ENCODE measurements at regions not wholly inside any gene's neighbourhood (a gene's known extent, or its start where the extent isn't known, plus 50 kb on each side); places are given as distances from the start of the nearest gene placed in this dataset.
A peak's percentile ranks its signal among the peaks of the same experiment; 100 is the strongest.

DNA sequence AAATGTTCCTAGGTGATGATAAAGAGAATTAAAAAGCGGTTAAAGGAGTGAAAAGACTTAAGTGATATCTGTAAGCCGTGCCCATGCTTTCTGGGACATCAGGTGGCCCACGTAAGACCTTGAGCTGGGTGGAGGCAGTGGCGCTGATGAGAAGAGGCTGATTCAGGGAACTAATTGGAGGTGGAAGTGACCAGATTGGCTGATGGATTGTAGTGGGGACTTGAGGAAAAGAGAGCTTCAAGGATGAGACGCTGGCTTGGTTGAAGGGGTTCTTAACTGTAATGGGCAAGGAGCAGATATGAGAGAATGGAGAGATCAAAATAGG, 69.1 kb upstream of the EP300 start:
- Histone ChIP-seq H3K27ac (replicated peaks in 1 of 4) (peak overlapping the region; percentile 97 to 99 (median 98)), H3K27me3 (no peaks in the 10 kb centered on the region), H3K4me1 (peaks cover 10 to 21% (median 20%) of the 10 kb centered on the region in 4 donors), H3K4me3 (no peak overlapping the region), H3K9me3 (no peaks in the 10 kb centered on the region), H3K36me3 (no peaks in the 10 kb centered on the region)
- intact Hi-C loops (cut with DNase I): loop anchor here (2.0 kb wide), 1 partner anchor 72 kb away; the partner anchor contains the start of gene RBX1
- TF ChIP-seq EP300 (IDR thresholded peaks at IDR 0.05) (no peak), POLR2A (IDR thresholded peaks at IDR 0.05; ENCODE audit: low read depth) (no peak), POLR2AphosphoS5 (IDR thresholded peaks at IDR 0.05) (no peak)
- TF ChIP-seq, protein P1, sequence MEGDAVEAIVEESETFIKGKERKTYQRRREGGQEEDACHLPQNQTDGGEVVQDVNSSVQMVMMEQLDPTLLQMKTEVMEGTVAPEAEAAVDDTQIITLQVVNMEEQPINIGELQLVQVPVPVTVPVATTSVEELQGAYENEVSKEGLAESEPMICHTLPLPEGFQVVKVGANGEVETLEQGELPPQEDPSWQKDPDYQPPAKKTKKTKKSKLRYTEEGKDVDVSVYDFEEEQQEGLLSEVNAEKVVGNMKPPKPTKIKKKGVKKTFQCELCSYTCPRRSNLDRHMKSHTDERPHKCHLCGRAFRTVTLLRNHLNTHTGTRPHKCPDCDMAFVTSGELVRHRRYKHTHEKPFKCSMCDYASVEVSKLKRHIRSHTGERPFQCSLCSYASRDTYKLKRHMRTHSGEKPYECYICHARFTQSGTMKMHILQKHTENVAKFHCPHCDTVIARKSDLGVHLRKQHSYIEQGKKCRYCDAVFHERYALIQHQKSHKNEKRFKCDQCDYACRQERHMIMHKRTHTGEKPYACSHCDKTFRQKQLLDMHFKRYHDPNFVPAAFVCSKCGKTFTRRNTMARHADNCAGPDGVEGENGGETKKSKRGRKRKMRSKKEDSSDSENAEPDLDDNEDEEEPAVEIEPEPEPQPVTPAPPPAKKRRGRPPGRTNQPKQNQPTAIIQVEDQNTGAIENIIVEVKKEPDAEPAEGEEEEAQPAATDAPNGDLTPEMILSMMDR (IDR thresholded peaks at IDR 0.05): no peak
- DNase-seq (ENCODE audit: extremely low spot score): no peak
- WGBS: 93% methylated on average over 5 of the region's 5 CpGs

DNA sequence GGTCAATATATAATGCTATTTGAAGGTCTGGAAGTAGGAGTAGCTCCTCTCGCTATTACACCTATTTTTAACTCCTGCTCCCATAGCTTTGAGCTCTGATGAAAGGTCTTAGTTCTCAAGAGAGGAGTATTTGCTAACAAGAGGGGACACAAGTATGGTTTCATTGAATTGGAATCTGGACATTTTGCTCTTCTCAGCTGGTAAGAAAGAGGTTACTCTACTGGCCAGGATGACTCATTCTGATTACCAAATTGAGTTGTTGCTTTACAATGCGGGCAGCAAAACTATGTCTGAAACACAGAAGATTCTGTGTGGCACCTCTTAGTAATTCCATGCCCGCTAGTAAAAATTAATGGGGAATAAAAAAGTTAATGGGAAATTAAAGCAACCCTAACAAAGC, 63.6 kb upstream of the EP300 start:
- H3K27ac ChIP-seq (replicated peaks in 1 of 4): peak overlapping the region; percentile 14 to 51 (median 22)

DNA sequence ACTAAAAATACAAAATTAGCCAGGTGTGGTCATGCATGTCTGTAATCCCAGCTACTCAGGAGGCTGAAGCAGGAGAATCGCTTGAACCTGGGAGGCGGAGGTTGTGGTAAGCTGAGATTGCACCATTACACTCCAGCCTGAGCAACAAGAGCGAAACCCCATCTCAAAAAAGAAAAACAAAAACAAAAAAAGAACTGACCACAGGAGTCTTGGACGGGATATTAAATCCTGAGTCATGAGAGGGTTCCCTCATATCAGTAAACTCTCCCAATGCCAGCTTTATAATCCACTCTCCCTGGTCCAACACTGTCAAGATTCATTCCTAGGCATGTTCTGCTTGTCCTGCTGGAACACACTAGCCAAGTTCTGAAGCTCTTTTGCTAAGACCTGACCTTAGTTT, 61.5 kb upstream of the EP300 start:
- TF ChIP-seq, protein P1 (IDR thresholded peaks at IDR 0.05): no peak
- TF ChIP-seq POLR2AphosphoS5 (IDR thresholded peaks at IDR 0.05) (no peak), EP300 (IDR thresholded peaks at IDR 0.05) (no peak), POLR2A (IDR thresholded peaks at IDR 0.05; ENCODE audit: low read depth) (no peak)
- no peaks in the 10 kb centered on the region for H3K9me3 ChIP-seq
- no peak for DNase-seq (ENCODE audit: extremely low spot score)
- no peaks in the 10 kb centered on the region for H3K27me3 ChIP-seq
- no peak overlapping the region for H3K4me3 ChIP-seq
- 91% methylated on average over 4 of the region's 4 CpGs for WGBS
- H3K36me3 ChIP-seq: no peaks in the 10 kb centered on the region
- intact Hi-C loops (cut with DNase I): no loop called here
- H3K4me1 ChIP-seq: no peaks in the 10 kb centered on the region
- no peak overlapping the region for H3K27ac ChIP-seq (replicated peaks in 1 of 4)

More for the DNA sequence above, 63.6 kb upstream of the EP300 start:
- 74% methylated on average over 3 of the region's 3 CpGs for WGBS
- intact Hi-C loops (cut with DNase I): no loop called here
- TF ChIP-seq POLR2AphosphoS5 (IDR thresholded peaks at IDR 0.05): no peak
- TF ChIP-seq POLR2A (IDR thresholded peaks at IDR 0.05; ENCODE audit: low read depth): no peak
- no peak for TF ChIP-seq EP300 (IDR thresholded peaks at IDR 0.05)
- TF ChIP-seq, protein P1 (IDR thresholded peaks at IDR 0.05): no peak
- DNase-seq (ENCODE audit: extremely low spot score): no peak
- no peaks in the 10 kb centered on the region for H3K36me3 ChIP-seq
- H3K9me3 ChIP-seq: no peaks in the 10 kb centered on the region
- no peaks in the 10 kb centered on the region for H3K27me3 ChIP-seq
- H3K4me1 ChIP-seq: no peaks in the 10 kb centered on the region
- H3K4me3 ChIP-seq: no peak overlapping the region

DNA sequence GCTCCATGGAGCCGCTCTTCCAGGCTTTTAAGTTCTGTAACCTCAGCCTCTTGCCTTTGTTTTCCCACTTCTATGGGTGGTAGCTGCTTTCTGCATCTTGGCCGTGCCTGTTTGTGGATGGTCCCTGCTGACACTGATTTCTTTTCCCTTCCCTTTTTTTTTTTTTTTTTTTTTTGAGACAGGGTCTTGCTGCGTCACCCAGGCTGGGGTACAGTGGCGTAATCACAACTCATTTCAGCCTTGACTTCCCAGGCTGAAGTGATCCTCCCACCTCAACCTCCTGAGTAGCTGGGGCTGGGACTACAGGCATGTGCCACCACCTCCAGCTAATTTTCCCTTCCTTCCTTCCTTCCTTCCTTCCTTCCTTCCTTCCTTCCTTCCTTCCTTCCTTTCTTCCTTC, 57.7 kb upstream of the EP300 start:
- H3K4me1 ChIP-seq: no peaks in the 10 kb centered on the region
- intact Hi-C loops (cut with DNase I): no loop called here
- no peaks in the 10 kb centered on the region for H3K36me3 ChIP-seq
- no peaks in the 10 kb centered on the region for H3K27me3 ChIP-seq
- DNase-seq (ENCODE audit: extremely low spot score): no peak
- TF ChIP-seq, protein P1 (IDR thresholded peaks at IDR 0.05): no peak
- TF ChIP-seq EP300 (IDR thresholded peaks at IDR 0.05): no peak
- TF ChIP-seq POLR2A (IDR thresholded peaks at IDR 0.05; ENCODE audit: low read depth): no peak
- no peak overlapping the region for H3K27ac ChIP-seq (replicated peaks in 1 of 4)
- H3K9me3 ChIP-seq: no peaks in the 10 kb centered on the region
- no peak overlapping the region for H3K4me3 ChIP-seq
- WGBS: 66% methylated on average over 4 of the region's 4 CpGs

DNA sequence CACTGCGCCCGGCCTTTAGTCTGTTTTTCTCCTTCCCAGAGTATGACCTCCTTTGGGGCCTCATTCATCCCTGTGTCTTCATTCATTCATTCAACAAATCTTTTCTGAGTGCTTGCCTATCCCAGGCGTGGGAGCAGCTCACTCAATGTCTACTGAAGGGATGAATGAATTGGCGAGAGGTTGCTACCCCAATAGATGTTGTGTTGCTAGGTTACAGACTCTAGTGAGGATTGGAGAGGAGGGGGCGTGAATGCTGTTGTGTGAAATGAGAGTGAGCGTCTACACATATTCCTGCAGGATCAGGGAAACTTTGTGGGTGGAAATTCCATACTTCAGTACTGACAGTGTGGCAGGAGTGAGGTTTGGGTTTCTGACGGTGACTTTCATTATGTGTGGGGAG, 55.5 kb upstream of the EP300 start:
- TF ChIP-seq POLR2A (IDR thresholded peaks at IDR 0.05; ENCODE audit: low read depth) (no peak), POLR2AphosphoS5 (IDR thresholded peaks at IDR 0.05) (no peak), EP300 (IDR thresholded peaks at IDR 0.05) (no peak)
- TF ChIP-seq, protein P1 (IDR thresholded peaks at IDR 0.05): no peak
- 86% methylated on average over 7 of the region's 7 CpGs for WGBS
- H3K4me1 ChIP-seq: no peaks in the 10 kb centered on the region
- no peak overlapping the region for H3K4me3 ChIP-seq
- DNase-seq (ENCODE audit: extremely low spot score): no peak
- intact Hi-C loops (cut with DNase I): no loop called here
- no peak overlapping the region for H3K27ac ChIP-seq (replicated peaks in 1 of 4)
- H3K27me3 ChIP-seq: no peaks in the 10 kb centered on the region
- H3K9me3 ChIP-seq: no peaks in the 10 kb centered on the region
- no peaks in the 10 kb centered on the region for H3K36me3 ChIP-seq

All from esophagus muscularis mucosa (tissue), 4 donors.